NB4 (cell line): ENCODE measurements at regions not wholly inside any gene's neighbourhood (a gene's known extent, or its start where the extent isn't known, plus 50 kb on each side); places are given as distances from the start of the nearest gene placed in this dataset.

Experiments used
- DNase-seq: peaks from one replicate; pipeline ENCODE4 v3.0.0; 2010; ENCODE audit warnings: low read depth
- H3K4me3 ChIP-seq: one replicate; pipeline ENCODE4 v1.5.1; 2011; ENCODE audit warnings: mild to moderate bottlenecking, low read depth, low read length, moderate library complexity
- CTCF ChIP-seq: IDR thresholded peaks from one replicate; pipeline ENCODE4 v1.5.1; 2012; ENCODE audit warnings: low read depth, low read length
- MAX ChIP-seq: IDR thresholded peaks from 2 replicates; pipeline ENCODE4 v1.6.1; 2011; ENCODE audit warnings: low read depth, low read length
- MYC ChIP-seq: IDR thresholded peaks from 2 replicates; pipeline ENCODE4 v1.6.1; 2011; ENCODE audit warnings: low read depth, low read length
- POLR2A ChIP-seq: IDR thresholded peaks from 2 replicates; pipeline ENCODE4 v1.6.1; 2011; ENCODE audit warnings: mild to moderate bottlenecking; ENCODE audit not compliant: insufficient read length; ENCODE audit errors: extremely low read depth

- H3K4me3 ChIP-seq: no peak overlapping the region
- DNase-seq: no peak
- no peak for TF ChIP-seq POLR2A
- TF ChIP-seq MAX: no peak
- TF ChIP-seq CTCF: no peak
- TF ChIP-seq MYC: no peak
These were observed 455.6 kb downstream of the SIPA1L2 start for GRCh38 chr1:232174306-232174705.

GRCh38 chr1:232172563-232172962, 457.4 kb downstream of the SIPA1L2 start:
- TF ChIP-seq MAX (no peak), MYC (no peak), CTCF (no peak), POLR2A (no peak)
- H3K4me3 ChIP-seq: no peak overlapping the region
- no peak for DNase-seq

GRCh38 chr1:232170909-232171308, 459.0 kb downstream of the SIPA1L2 start:
- DNase-seq: no peak
- no peak overlapping the region for H3K4me3 ChIP-seq
- no peak for TF ChIP-seq POLR2A
- TF ChIP-seq CTCF: no peak
- no peak for TF ChIP-seq MYC
- TF ChIP-seq MAX: no peak

- no peak for DNase-seq
- H3K4me3 ChIP-seq: no peak overlapping the region
- TF ChIP-seq MYC (no peak), CTCF (no peak), POLR2A (no peak), MAX (no peak)
These were observed 460.5 kb downstream of the SIPA1L2 start for GRCh38 chr1:232169436-232169835.

GRCh38 chr1:232168508-232168907, 461.4 kb downstream of the SIPA1L2 start:
- TF ChIP-seq CTCF: no peak
- TF ChIP-seq MYC: no peak
- TF ChIP-seq MAX: no peak
- no peak for TF ChIP-seq POLR2A
- no peak for DNase-seq
- H3K4me3 ChIP-seq: no peak overlapping the region

- H3K4me3 ChIP-seq: no peak overlapping the region
- TF ChIP-seq MAX: no peak
- TF ChIP-seq POLR2A: no peak
- TF ChIP-seq MYC: no peak
- no peak for TF ChIP-seq CTCF
- DNase-seq: no peak
These were observed 463.0 kb downstream of the SIPA1L2 start for GRCh38 chr1:232166942-232167341.
